HG03280 (cell line): ENCODE measurements at regions not wholly inside any gene's neighbourhood (a gene's known extent, or its start where the extent isn't known, plus 50 kb on each side); places are given as distances from the start of the nearest gene placed in this dataset.

ENCODE experiments used
- ATAC-seq: cut with Tn5 transposase; IDR thresholded peaks from one replicate; pipeline ENCODE4 v1.9.1; 2021; ENCODE audit warnings: mild to moderate bottlenecking, moderate library complexity; ENCODE audit not compliant: unreplicated experiment

- ATAC-seq: no peak
These were observed 79.1 kb upstream of the GPR12 start for GRCh38 chr13:26839682-26840081.

GRCh38 chr13:26838821-26839220, 78.2 kb upstream of the GPR12 start:
- no peak for ATAC-seq

- ATAC-seq: no peak
These were observed 77.4 kb upstream of the GPR12 start for GRCh38 chr13:26837997-26838396.

- ATAC-seq: no peak
These were observed 76.5 kb upstream of the GPR12 start for GRCh38 chr13:26837102-26837501.

GRCh38 chr13:26836626-26837025, 76.0 kb upstream of the GPR12 start:
- no peak for ATAC-seq

GRCh38 chr13:26834646-26835045, 74.1 kb upstream of the GPR12 start:
- ATAC-seq: no peak

- no peak for ATAC-seq
These were observed 70.8 kb upstream of the GPR12 start for GRCh38 chr13:26831336-26831908.

GRCh38 chr13:26829716-26830115, 69.1 kb upstream of the GPR12 start:
- ATAC-seq: no peak

- no peak for ATAC-seq
These were observed 64.0 kb upstream of the GPR12 start for GRCh38 chr13:26824581-26824980.

- ATAC-seq: no peak
These were observed 61.6 kb upstream of the GPR12 start for GRCh38 chr13:26822146-26822545.

- no peak for ATAC-seq
These were observed 61.1 kb upstream of the GPR12 start for GRCh38 chr13:26821672-26822071.

- ATAC-seq: no peak
These were observed 60.3 kb upstream of the GPR12 start for GRCh38 chr13:26820871-26821270.

GRCh38 chr13:26819046-26819445, 58.5 kb upstream of the GPR12 start:
- ATAC-seq: no peak

- ATAC-seq: no peak
These were observed 56.3 kb upstream of the GPR12 start for GRCh38 chr13:26816881-26817280.

GRCh38 chr13:26813980-26814348, 53.4 kb upstream of the GPR12 start:
- ATAC-seq: no peak

- no peak for ATAC-seq
These were observed 52.9 kb upstream of the GPR12 start for GRCh38 chr13:26813321-26813979.

- ATAC-seq: no peak
These were observed 51.0 kb upstream of the GPR12 start for GRCh38 chr13:26811581-26811980.
